KMS-11 (cell line): ENCODE measurements at regions not wholly inside any gene's neighbourhood (a gene's known extent, or its start where the extent isn't known, plus 50 kb on each side); places are given as distances from the start of the nearest gene placed in this dataset.

Source experiments
- H2AFZ ChIP-seq: fragments of 200-600 bp; sonication (generic); 2 replicates; pipeline ENCODE4 v1.6.1; 2016; ENCODE audit warnings: antibody characterized with exemption, mixed run types, low read depth
- H3K27ac ChIP-seq: fragments of 200-600 bp; sonication (generic); 2 replicates; pipeline ENCODE4 v1.6.1; 2016; ENCODE audit warnings: mild to moderate bottlenecking, mixed run types
- H3K27me3 ChIP-seq: fragments of 200-600 bp; sonication (generic); 2 replicates; pipeline ENCODE4 v1.6.1; 2017; ENCODE audit warnings: mild to moderate bottlenecking, low read depth, mixed run types, moderate library complexity; ENCODE audit not compliant: insufficient read depth
- H3K36me3 ChIP-seq: fragments of 200-600 bp; sonication (generic); 2 replicates; pipeline ENCODE4 v1.6.1; 2017; ENCODE audit warnings: mild to moderate bottlenecking, mixed run types; ENCODE audit not compliant: insufficient read depth
- H3K4me1 ChIP-seq: fragments of 200-600 bp; sonication (generic); 2 replicates; pipeline ENCODE4 v1.6.1; 2016; ENCODE audit warnings: mild to moderate bottlenecking, low read depth, mixed run types; ENCODE audit not compliant: poor library complexity, severe bottlenecking
- H3K4me2 ChIP-seq: fragments of 200-600 bp; sonication (generic); 2 replicates; pipeline ENCODE4 v1.7.0; 2016; ENCODE audit warnings: mild to moderate bottlenecking, mixed run types
- H3K4me3 ChIP-seq: fragments of 200-600 bp; sonication (generic); IDR thresholded peaks from 2 replicates; pipeline ENCODE4 v1.6.1; 2017; ENCODE audit warnings: low read depth, low read length, mixed read lengths; ENCODE audit not compliant: insufficient read depth
- H3K79me2 ChIP-seq: fragments of 200-600 bp; sonication (generic); 2 replicates; pipeline ENCODE4 v1.6.1; 2016; ENCODE audit warnings: low read depth, mixed run types; ENCODE audit not compliant: insufficient read depth
- H3K9ac ChIP-seq: fragments of 200-600 bp; sonication (generic); 2 replicates; pipeline ENCODE4 v1.6.1; 2016; ENCODE audit warnings: mild to moderate bottlenecking, mixed run types
- H4K20me1 ChIP-seq: fragments of 200-600 bp; sonication (generic); 2 replicates; pipeline ENCODE4 v1.6.1; 2016; ENCODE audit warnings: mild to moderate bottlenecking, mixed run types; ENCODE audit not compliant: insufficient read depth
- TF ChIP-seq, protein P1 (sequence below): fragments of 200-600 bp; sonication (generic); conservative IDR thresholded peaks from 2 replicates; pipeline ENCODE4 v1.6.1; 2017; ENCODE audit warnings: low read depth, mild to moderate bottlenecking, antibody characterized with exemption, low read length, moderate library complexity, mixed read lengths

DNA sequence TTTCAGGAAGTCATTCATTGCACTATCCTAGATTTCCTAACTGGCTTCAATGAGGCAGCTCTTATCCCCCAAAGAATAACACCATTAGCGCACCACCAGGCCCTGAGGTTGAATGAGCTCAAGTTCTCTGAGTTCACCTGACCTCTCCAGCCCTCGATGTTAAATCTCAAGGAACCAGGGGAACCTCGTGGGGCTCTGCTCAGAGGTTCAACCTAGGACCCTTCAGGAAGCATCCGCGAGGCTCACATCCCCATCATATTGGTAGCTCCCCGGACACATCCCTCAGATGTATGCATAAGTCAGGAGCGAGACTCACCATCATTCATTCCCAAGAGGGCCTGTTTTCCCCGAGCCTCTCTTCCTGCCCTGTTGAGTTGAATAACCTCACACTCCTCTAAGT lies 145.6 kb upstream of the KLHL29 start:
- Histone ChIP-seq H3K4me1 (no peaks in the 10 kb centered on the region), H4K20me1 (no peaks in the 10 kb centered on the region), H3K27ac (no peak overlapping the region), H3K36me3 (no peaks in the 10 kb centered on the region), H3K4me2 (no peak overlapping the region), H3K4me3 (no peak overlapping the region), H3K79me2 (no peaks in the 10 kb centered on the region), H3K27me3 (no peaks in the 10 kb centered on the region), H2AFZ (no peak overlapping the region), H3K9ac (no peak overlapping the region)
- TF ChIP-seq, protein P1, sequence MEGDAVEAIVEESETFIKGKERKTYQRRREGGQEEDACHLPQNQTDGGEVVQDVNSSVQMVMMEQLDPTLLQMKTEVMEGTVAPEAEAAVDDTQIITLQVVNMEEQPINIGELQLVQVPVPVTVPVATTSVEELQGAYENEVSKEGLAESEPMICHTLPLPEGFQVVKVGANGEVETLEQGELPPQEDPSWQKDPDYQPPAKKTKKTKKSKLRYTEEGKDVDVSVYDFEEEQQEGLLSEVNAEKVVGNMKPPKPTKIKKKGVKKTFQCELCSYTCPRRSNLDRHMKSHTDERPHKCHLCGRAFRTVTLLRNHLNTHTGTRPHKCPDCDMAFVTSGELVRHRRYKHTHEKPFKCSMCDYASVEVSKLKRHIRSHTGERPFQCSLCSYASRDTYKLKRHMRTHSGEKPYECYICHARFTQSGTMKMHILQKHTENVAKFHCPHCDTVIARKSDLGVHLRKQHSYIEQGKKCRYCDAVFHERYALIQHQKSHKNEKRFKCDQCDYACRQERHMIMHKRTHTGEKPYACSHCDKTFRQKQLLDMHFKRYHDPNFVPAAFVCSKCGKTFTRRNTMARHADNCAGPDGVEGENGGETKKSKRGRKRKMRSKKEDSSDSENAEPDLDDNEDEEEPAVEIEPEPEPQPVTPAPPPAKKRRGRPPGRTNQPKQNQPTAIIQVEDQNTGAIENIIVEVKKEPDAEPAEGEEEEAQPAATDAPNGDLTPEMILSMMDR = no peak

DNA sequence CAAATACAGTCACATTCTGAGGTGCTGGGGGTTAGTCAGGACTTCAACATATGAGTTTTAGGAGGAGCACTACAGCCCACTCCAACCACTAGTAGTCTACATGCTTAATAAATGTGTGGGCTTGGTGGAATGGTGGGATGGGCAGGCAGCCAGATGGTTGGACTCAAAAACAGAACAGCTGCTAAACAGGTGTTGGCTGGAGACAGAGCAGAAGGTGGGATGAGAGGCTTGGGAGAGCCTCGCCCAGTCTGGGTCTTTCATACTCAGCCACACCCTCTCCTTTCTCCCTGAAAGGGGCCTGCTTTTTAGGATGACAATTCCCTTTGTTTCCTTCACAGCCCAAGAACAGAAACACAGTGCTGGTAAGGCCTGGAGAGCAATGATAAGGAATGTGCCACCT lies 143.9 kb upstream of the KLHL29 start:
- Histone ChIP-seq H3K36me3 (no peaks in the 10 kb centered on the region), H3K4me3 (no peak overlapping the region), H3K27me3 (no peaks in the 10 kb centered on the region), H4K20me1 (no peaks in the 10 kb centered on the region), H3K4me2 (no peak overlapping the region), H3K79me2 (no peaks in the 10 kb centered on the region), H3K4me1 (no peaks in the 10 kb centered on the region), H3K27ac (no peak overlapping the region), H3K9ac (no peak overlapping the region), H2AFZ (no peak overlapping the region)
- TF ChIP-seq, protein P1 = no peak

DNA sequence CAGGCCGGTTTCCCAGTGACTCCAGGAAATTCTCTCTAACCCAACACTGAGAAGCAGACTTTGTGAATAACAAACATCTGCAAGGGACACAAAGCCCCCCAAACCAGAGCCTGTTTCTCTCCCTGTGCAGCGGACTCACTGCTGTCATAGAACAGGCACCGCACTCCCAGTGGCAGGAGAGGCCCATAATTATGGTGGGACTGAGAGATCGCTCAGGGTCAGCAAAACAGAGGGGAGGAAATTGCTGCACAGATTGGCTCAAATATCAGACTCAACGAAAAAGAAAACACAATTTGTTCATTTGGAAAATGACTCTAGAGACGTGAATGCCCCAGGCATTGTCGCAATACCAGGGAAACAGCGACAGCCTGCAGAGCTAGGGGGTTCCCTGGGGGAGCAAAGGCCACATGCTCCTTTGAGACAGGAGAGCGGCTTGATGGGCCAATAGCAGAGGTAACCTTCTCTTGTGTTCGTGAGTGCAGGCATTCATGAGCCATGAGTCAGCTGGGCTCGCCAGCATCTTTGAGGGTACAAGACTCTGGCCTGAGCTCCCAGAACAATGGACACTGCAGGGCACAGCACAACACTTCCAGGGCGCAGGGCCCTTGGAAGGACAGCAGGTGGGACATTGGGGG lies 143.3 kb upstream of the KLHL29 start:
- H3K27me3 ChIP-seq = no peaks in the 10 kb centered on the region
- no peaks in the 10 kb centered on the region for H4K20me1 ChIP-seq
- no peak overlapping the region for H3K4me3 ChIP-seq
- H3K79me2 ChIP-seq = no peaks in the 10 kb centered on the region
- H2AFZ ChIP-seq = no peak overlapping the region
- no peaks in the 10 kb centered on the region for H3K36me3 ChIP-seq
- no peak overlapping the region for H3K4me2 ChIP-seq
- H3K4me1 ChIP-seq = no peaks in the 10 kb centered on the region
- H3K9ac ChIP-seq = no peak overlapping the region
- no peak overlapping the region for H3K27ac ChIP-seq
- TF ChIP-seq, protein P1 = no peak

DNA sequence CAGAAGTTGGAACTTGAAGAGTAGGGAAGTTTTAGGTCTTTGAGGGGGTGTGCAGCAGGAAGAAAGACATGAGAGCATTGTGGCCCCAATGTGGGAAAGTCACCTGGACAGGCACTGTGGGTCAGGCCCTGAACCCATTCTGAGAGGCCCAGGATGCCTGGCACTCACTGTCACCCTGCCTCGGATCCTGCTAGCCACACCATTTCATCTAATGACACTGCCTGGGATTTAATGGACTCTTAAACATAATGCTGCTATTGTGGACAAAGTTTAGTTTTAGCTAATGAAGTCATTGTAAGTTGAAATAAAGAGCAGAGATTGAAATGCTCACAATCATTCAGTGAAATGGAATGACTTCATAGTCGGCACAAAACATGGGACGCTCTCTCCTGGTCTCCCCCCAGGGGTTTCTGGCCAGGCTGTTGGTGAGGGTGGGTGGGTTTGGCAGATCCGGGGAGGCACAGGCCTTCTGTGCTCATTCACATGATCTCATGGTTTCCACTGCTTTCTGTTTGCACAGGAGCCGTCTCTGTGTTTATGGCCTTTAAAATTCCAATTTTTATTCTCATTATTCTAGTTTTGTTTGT lies 141.8 kb upstream of the KLHL29 start:
- TF ChIP-seq, protein P1 = no peak
- Histone ChIP-seq H2AFZ (no peak overlapping the region), H3K79me2 (no peaks in the 10 kb centered on the region)

More for the DNA sequence above, 141.8 kb upstream of the KLHL29 start:
- Histone ChIP-seq H3K4me1 (no peaks in the 10 kb centered on the region), H3K4me2 (no peak overlapping the region), H3K27me3 (no peaks in the 10 kb centered on the region), H4K20me1 (no peaks in the 10 kb centered on the region), H3K36me3 (no peaks in the 10 kb centered on the region), H3K27ac (no peak overlapping the region), H3K9ac (no peak overlapping the region), H3K4me3 (no peak overlapping the region)
